ENCODE measurements at regions not wholly inside any gene's neighbourhood (a gene's known extent, or its start where the extent isn't known, plus 50 kb on each side); places are given as distances from the start of the nearest gene placed in this dataset.

DNA sequence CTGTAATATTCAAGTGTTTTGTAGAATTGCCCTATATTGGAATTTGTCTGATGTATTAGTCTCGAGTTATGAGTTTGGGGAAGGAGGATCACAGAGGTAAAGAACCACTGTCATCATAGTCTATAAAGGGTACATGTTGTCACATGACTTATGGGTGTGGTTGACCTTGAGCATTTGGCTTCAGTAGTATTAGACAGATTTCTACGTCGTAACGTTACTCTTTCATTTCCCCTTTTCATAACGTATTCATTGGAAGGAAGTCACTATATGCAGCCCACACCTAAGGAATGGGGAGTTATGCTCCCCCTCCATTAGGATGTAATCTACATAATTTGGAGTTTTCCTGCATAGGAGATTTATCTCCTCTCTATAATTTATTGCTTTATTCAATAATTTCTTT, 110.1 kb upstream of the VAV3 start (continued):
- TF ChIP-seq SMC3 (IDR thresholded peaks at IDR 0.05) (no peak), RNF2 (IDR thresholded peaks at IDR 0.05; ENCODE audit: borderline replicate concordance, low read depth) (no peak)

DNA sequence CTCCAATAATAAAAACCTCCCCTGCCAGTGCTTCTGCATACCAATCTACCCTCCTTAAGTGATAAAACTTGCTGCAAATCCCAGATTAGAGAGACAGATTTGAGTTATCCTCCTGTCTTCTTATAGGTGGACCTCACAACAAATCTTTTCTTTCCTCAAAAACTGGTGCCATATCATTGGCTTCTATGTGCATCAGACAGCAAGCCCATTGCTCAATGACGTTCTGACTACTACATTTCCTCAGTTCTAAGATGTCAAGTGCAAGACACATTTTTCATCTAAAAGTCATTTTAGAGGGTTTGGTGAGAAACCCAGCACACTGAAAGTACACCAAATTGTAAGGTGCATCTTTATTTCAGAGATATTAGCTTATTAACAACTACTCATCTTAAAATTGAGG, 107.8 kb upstream of the VAV3 start:
- ChIA-PET CTCF (no interaction called here), POLR2A (no interaction called here)
- no peak for TF ChIP-seq HOXA7 (CRISPR knock-in tag; IDR thresholded peaks at IDR 0.05)
- no peak for TF ChIP-seq JUNB (IDR thresholded peaks at IDR 0.05)
- TF ChIP-seq KDM1A (IDR thresholded peaks at IDR 0.05; ENCODE audit: low read depth), result no peak
- no peak for TF ChIP-seq EP300 (IDR thresholded peaks at IDR 0.05)
- no peak for TF ChIP-seq NFE2L2 (conservative IDR thresholded peaks at IDR 0.05; ENCODE audit: low read length)
- TF ChIP-seq NPAS2 (CRISPR knock-in tag; IDR thresholded peaks at IDR 0.05; ENCODE audit: borderline replicate concordance), result no peak
- TF ChIP-seq, protein P1, sequence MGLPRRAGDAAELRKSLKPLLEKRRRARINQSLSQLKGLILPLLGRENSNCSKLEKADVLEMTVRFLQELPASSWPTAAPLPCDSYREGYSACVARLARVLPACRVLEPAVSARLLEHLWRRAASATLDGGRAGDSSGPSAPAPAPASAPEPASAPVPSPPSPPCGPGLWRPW (IDR thresholded peaks at IDR 0.05), result no peak
- TF ChIP-seq ZSCAN20 (CRISPR knock-in tag; IDR thresholded peaks at IDR 0.05), result no peak
- no peak for DNase-seq (ENCODE audit: low read depth in 1 of 2, low spot score in 1 of 2)
- no peaks in the 10 kb centered on the region for H3K9me3 ChIP-seq
- FAIRE-seq, result no peak
- no peak overlapping the region for H3K27ac ChIP-seq
- H3K4me1 ChIP-seq, result no peaks in the 10 kb centered on the region
- H3K4me3 ChIP-seq, result no peak overlapping the region
- no peak for ATAC-seq
- no peak overlapping the region for H3K4me2 ChIP-seq
- 13% methylated on average over 1 of the region's 1 CpG for WGBS (ENCODE audit: missing lambda C conversion rate)

DNA sequence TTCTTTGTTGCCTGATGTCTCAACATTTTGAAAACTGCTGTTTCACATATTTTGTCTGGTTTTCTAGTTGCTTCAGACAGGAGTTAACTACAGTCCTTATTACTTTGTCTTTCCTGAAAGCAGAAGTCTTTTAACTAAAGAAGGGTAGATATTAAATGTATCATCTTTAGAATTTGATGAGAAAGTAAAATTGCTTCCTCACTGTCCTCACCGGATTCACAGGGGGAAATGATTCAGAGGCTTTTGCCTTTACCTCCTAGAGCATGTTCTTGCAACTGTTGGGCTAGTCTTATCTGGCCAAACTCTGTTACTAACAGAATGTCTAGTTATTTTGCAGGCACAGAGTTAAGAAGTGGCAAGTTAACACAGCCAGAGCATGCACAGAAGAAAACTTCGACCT, 107.2 kb upstream of the VAV3 start:
- DNase-seq (ENCODE audit: low read depth in 1 of 2, low spot score in 1 of 2), result no peak
- Histone ChIP-seq H3K4me3 (no peak overlapping the region), H3K9me3 (no peaks in the 10 kb centered on the region), H3K4me1 (no peaks in the 10 kb centered on the region), H3K4me2 (no peak overlapping the region), H3K27ac (no peak overlapping the region)
- TF ChIP-seq EHF (CRISPR knock-in tag; IDR thresholded peaks at IDR 0.05), result no peak
- TF ChIP-seq POLR2A (IDR thresholded peaks at IDR 0.05; ENCODE audit: low read length), result no peak
- no peak for TF ChIP-seq GATA3 (IDR thresholded peaks at IDR 0.05; ENCODE audit: borderline replicate concordance)
- WGBS (ENCODE audit: missing lambda C conversion rate), result 10% methylated on average over 2 of the region's 2 CpGs
- no peak for FAIRE-seq
- CTCF ChIA-PET, result no interaction called here
- no peak for ATAC-seq
- POLR2A ChIA-PET, result no interaction called here

DNA sequence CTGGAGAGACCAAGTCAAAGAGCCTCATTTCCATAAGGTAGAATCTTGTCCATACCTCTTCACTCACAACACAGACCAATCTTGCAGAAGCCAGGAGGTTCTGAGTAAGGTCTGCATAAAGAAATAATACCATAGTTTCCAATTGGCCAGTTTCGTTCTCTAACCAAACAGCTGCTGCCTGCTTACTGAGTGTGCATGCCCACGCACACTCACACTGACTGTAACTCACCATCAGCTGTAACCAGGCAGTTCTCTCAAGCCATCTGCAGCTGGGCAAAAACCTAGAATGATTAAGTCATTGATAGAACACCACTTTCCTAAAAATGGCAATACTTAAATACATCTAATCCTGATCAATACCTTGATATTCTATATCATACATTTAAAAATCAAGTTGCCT, 106.6 kb upstream of the VAV3 start:
- no peak for TF ChIP-seq EP300 (IDR thresholded peaks at IDR 0.05)
- no peak for TF ChIP-seq HDAC2 (IDR thresholded peaks at IDR 0.05)
- no peak for TF ChIP-seq CBX8 (IDR thresholded peaks at IDR 0.05)
- no peak for TF ChIP-seq NR3C1 (IDR thresholded peaks at IDR 0.05)
- no peak for TF ChIP-seq HOXA7 (CRISPR knock-in tag; IDR thresholded peaks at IDR 0.05)
- TF ChIP-seq, protein P2, sequence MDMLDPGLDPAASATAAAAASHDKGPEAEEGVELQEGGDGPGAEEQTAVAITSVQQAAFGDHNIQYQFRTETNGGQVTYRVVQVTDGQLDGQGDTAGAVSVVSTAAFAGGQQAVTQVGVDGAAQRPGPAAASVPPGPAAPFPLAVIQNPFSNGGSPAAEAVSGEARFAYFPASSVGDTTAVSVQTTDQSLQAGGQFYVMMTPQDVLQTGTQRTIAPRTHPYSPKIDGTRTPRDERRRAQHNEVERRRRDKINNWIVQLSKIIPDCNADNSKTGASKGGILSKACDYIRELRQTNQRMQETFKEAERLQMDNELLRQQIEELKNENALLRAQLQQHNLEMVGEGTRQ (IDR thresholded peaks at IDR 0.05), result no peak
- FAIRE-seq (no peak), DNase-seq (ENCODE audit: low read depth in 1 of 2, low spot score in 1 of 2) (no peak), ATAC-seq (no peak)
- Histone ChIP-seq H3K4me1 (no peaks in the 10 kb centered on the region), H3K27ac (no peak overlapping the region), H3K4me3 (no peak overlapping the region), H3K4me2 (no peak overlapping the region), H3K9me3 (no peaks in the 10 kb centered on the region)
- POLR2A ChIA-PET, result no interaction called here
- CTCF ChIA-PET, result interaction anchor here (1.2 kb wide), 1 partner anchor 54 kb away, joined by 3 read pairs; no protein-coding TSS in a partner anchor
- WGBS (ENCODE audit: missing lambda C conversion rate), result 25% methylated on average over 2 of the region's 2 CpGs

DNA sequence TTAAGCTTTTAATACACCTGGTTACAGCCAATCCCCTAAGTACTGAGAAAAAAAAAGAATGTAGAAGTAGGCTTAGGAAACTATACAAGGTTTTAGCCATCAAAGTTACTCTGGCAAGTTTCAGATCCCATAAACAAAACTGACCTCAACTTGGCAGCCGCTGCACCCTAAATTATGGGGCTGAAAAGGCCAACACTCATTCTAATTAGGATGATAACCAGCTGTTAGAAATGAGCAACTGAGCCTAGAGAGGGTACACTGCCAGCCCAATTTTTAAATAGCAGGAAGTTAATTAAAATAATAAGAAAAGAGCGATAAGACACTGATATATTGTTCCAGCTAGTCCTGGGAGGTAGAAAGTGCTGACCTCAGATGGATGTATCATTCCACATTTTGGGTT, 105.7 kb upstream of the VAV3 start:
- Histone ChIP-seq H3K4me2 (no peak overlapping the region), H3K4me3 (no peak overlapping the region), H3K9me3 (no peaks in the 10 kb centered on the region), H3K4me1 (no peaks in the 10 kb centered on the region), H3K27ac (no peak overlapping the region)
- CTCF ChIA-PET, result interaction anchor here (1.2 kb wide), 1 partner anchor 55 kb away, joined by 3 read pairs; no protein-coding TSS in a partner anchor
- 37% methylated on average over 2 of the region's 2 CpGs for WGBS (ENCODE audit: missing lambda C conversion rate)
- POLR2A ChIA-PET, result no interaction called here
- TF ChIP-seq NR3C1 (IDR thresholded peaks at IDR 0.05) (no peak), NFE2L2 (conservative IDR thresholded peaks at IDR 0.05; ENCODE audit: low read length) (no peak), EHMT2 (IDR thresholded peaks at IDR 0.05; ENCODE audit: low read depth) (no peak), BHLHE40 (IDR thresholded peaks at IDR 0.05; ENCODE audit: low read depth, low read length) (no peak), TFCP2L1 (CRISPR knock-in tag; IDR thresholded peaks at IDR 0.05) (no peak), HDAC2 (IDR thresholded peaks at IDR 0.05) (no peak), EP300 (IDR thresholded peaks at IDR 0.05) (no peak)
- TF ChIP-seq, protein P3, sequence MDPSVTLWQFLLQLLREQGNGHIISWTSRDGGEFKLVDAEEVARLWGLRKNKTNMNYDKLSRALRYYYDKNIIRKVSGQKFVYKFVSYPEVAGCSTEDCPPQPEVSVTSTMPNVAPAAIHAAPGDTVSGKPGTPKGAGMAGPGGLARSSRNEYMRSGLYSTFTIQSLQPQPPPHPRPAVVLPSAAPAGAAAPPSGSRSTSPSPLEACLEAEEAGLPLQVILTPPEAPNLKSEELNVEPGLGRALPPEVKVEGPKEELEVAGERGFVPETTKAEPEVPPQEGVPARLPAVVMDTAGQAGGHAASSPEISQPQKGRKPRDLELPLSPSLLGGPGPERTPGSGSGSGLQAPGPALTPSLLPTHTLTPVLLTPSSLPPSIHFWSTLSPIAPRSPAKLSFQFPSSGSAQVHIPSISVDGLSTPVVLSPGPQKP (IDR thresholded peaks at IDR 0.05; ENCODE audit: low read depth, low read length), result no peak
- TF ChIP-seq, protein P4, sequence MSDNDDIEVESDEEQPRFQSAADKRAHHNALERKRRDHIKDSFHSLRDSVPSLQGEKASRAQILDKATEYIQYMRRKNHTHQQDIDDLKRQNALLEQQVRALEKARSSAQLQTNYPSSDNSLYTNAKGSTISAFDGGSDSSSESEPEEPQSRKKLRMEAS (IDR thresholded peaks at IDR 0.05), result no peak
- no peak for DNase-seq (ENCODE audit: low read depth in 1 of 2, low spot score in 1 of 2)
- no peak for FAIRE-seq
- ATAC-seq, result no peak
